HCT116 (cell line): ENCODE measurements at regions not wholly inside any gene's neighbourhood (a gene's known extent, or its start where the extent isn't known, plus 50 kb on each side); places are given as distances from the start of the nearest gene placed in this dataset.

Experiments used
- CEBPB ChIP-seq: IDR thresholded peaks from 2 replicates; pipeline ENCODE4 v1.6.1; 2012; ENCODE audit warnings: low read depth
- EGR1 ChIP-seq: IDR thresholded peaks from 2 replicates; pipeline ENCODE4 v1.6.1; 2012; ENCODE audit warnings: low read depth
- ELF1 ChIP-seq: IDR thresholded peaks from 2 replicates; pipeline ENCODE4 v1.6.1; 2012; ENCODE audit warnings: low read depth, borderline replicate concordance
- POLR2A ChIP-seq: IDR thresholded peaks from 2 replicates; pipeline ENCODE4 v1.7.0; 2011; ENCODE audit warnings: borderline replicate concordance; ENCODE audit not compliant: insufficient read depth, insufficient read length; ENCODE audit errors: extremely low read depth
- RAD21 ChIP-seq: IDR thresholded peaks from 2 replicates; pipeline ENCODE4 v1.6.1; 2012; ENCODE audit warnings: low read depth, mild to moderate bottlenecking
- REST ChIP-seq: IDR thresholded peaks from 2 replicates; pipeline ENCODE4 v1.6.1; 2012; ENCODE audit warnings: low read depth
- TCF7L2 ChIP-seq: IDR thresholded peaks from 2 replicates; pipeline ENCODE4 v1.7.0; 2011; ENCODE audit warnings: borderline replicate concordance, inconsistent platforms; ENCODE audit not compliant: insufficient read depth, insufficient read length; ENCODE audit errors: extremely low read depth

GRCh38 chr6:165713845-165714466 lies 50.9 kb upstream of the PDE10A start (continued):
- TF ChIP-seq REST (no peak), EGR1 (no peak), TCF7L2 (no peak), ELF1 (no peak), POLR2A (no peak), CEBPB (no peak), RAD21 (no peak)
